Putamen (tissue), 1 donor: ENCODE measurements at regions not wholly inside any gene's neighbourhood (a gene's known extent, or its start where the extent isn't known, plus 50 kb on each side); places are given as distances from the start of the nearest gene placed in this dataset.
A peak's percentile ranks its signal among the peaks of the same experiment; 100 is the strongest.

Experiments used
- DNase-seq: peaks from one replicate; pipeline ENCODE4 v3.0.0-alpha.2; 2016; ENCODE audit warnings: low spot score

DNA sequence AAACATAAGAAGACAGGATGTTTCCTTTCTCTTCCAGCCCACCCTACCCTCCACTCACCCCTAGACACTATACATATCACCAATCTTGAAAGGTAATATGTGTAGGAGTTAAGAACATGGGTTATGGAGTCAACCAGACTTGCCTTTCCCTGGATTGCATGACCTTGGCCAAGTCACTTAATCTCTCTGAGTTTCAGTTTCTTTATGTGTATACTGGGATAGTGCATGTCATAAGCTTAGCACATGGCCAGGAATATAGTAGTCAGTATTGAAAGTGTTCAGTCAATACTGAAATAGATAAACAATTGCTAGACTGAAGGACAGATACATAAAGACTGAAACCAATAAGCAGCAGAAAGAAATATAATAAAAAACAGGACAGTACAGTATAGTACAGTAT lies 283.2 kb upstream of the STT3B start:
- DNase-seq, result no peak

DNA sequence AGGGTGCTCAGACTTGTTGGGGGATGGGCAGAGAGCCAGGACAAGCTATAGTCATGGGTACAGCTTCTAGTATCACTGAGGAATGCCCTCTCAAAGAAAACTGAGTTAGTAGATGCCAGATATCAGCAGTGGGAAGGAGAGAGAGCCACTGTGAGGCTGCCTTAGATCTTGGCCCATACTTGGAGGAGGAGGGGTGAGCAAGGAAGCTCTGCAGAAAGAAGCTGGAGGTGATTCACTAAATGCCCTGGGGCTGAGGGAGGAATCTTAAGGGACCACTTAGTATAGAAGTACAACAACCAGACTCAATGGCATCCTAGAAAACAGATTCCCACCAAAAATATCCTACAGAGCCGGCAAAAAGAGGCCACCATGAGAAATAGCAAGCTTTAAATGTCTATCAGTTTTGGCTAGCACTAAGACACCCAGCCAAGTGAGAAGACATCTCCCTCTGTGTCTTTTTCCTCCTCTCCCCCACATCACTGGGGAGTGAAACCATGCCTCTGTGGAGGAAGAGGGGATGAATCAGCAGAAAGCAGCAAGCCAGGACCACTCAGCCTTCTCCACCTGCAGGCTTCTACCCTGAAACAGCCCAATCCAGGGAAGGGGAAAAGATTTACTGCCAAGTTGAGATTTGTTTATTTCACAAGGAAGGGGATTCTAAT lies 282.5 kb upstream of the STT3B start:
- no peak for DNase-seq

DNA sequence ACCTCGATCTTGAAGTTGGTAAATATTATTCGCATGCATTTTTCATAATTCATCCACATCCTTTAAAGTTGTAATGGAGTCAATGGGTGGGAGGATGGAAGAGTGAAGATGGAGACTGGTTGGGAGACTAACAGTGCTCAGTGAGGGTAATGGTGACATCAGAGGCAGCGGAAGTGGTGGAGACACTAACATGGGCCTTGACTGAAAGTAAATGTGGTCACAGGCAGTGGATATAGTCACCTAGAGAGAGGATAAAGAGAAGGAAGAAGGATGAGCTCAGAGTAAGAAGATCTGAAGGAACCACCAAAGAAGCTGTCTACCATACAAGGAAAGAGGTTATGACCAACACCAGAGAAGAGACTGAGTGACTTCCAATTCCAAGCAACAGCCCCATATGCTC lies 281.6 kb upstream of the STT3B start:
- DNase-seq, result no peak

DNA sequence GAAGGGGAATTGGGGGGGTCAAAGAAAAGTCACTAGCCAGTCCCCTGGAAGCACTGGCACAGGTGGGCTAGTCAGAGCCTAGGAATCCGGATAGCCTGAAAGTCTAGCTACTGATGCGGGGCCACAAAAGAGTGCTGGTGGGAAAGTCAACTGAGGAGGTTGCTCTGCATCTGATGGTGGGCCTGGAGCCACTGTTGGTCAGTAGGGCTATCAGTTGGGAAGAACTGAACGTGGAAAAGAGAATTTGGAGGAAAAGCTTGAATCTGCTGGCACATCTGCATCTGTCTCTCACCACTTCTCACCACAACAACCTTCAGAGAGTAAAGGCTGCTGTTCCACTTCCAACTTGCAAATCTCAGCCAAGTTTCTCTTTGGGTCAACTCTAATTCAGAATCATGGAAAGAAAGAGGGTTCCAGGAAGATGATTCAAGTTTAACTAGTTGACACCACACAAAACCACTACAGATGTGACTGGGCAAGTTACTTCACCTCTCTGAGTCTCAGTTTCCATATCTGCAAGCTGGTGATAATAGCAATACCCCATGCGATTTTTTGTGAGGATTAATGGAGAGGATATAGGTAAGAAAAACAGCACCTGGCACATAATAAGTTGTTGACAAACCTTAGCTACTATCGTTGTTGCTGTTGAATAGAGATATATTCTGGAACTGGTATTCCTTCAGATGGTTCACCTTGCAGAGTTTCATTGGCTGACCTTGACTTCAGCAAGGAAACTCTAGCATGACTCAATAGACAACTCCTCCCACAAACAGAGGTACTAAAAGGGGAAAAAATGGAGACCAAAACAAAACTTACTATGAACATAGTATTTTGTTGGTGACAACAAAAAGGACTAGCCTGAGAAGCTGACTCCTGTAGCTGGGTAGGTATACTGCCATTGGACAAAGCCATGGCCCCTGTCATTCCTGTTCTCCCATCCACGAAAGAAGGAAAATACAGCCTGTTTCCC lies 280.2 kb upstream of the STT3B start:
- no peak for DNase-seq

- no peak for DNase-seq
Observed at GRCh38 chr3:31253782-31254181, 278.9 kb upstream of the STT3B start.

- no peak for DNase-seq
Observed at GRCh38 chr3:31254483-31254882, 278.2 kb upstream of the STT3B start.

DNA sequence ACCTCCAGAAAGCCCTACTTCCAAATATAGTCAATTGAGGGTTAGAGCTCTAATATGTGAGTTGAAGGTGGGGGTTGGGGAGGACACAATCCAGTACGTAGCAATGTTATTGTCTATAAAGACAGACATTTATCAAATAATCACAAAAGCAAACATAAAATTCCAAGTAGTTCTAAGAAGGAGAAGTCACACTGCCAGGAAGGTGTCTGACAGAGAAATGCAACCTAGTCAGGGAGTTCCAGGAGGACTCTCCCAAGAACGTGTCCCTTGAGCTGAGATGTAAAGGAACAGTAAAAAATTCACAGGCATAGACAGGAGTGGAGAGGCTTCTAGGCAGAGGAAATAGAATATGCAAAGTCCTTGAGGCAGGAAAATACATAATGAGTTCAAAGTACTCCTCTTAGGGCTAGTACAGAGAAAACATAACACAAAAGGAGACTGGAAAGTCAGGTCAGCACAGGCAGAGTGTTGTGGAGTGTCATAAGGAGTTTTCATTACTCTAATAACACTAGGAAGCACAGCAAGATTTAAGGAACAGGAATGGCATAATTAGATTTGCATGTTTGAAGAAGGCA lies 277.6 kb upstream of the STT3B start:
- DNase-seq, result no peak

GRCh38 chr3:31262201-31262600 lies 270.5 kb upstream of the STT3B start:
- no peak for DNase-seq

DNA sequence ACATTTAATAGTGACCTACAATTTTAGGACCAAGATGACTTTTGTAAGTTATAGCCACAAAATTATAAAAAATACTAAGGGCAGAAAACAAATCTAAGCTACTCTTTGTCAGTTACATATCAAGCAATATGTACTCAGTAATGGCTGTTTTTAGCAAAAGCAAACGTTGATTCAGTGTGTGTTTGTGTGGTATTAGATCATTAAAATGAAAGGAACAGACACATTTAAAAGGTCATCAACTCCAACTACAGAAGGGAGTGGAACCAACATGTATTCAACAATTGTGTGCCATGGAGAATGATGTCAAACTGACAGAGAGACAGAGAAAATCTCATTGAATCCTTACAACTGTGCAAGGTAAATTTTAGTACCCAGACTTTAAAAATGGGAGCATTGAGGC lies 268.8 kb upstream of the STT3B start:
- no peak for DNase-seq

DNA sequence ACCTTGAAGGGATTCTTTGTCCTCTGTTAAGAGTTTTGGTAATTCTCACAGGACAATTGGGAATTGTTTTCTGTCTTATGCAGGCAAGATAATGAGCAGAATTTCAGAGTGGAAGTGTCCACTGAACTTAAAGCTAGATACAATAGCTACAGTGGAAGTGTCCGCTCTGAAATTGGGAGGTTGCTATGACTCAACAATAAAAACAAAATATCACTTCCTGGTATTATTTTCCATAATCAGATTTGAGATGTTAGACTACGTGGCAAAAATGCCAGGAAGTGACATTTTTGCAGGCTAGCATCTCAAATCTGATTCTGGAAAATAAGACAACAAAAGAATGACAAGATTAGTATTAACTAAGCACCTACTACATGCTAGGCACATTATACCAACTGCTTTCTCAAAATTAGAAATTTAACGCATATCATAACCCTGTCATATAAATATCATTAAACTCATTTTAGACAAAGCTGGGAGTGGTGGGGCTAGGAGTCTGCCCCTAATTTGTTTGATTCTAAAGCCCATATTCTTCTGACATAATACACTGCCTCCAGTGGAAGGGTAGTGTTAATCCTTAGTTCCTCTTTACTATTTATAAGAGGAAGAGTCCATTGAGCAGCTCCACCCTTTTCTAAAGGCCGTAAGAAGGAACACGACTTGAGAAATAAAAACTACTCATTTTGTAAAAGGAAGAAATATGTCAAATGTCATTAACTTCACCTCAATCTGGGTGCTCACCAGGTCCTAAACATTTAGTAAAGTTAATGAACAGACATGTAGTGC lies 266.9 kb upstream of the STT3B start:
- DNase-seq, result no peak

GRCh38 chr3:31268868-31269267 lies 263.9 kb upstream of the STT3B start:
- DNase-seq, result no peak

- DNase-seq, result no peak
Observed at GRCh38 chr3:31270010-31270409, 262.7 kb upstream of the STT3B start.

DNA sequence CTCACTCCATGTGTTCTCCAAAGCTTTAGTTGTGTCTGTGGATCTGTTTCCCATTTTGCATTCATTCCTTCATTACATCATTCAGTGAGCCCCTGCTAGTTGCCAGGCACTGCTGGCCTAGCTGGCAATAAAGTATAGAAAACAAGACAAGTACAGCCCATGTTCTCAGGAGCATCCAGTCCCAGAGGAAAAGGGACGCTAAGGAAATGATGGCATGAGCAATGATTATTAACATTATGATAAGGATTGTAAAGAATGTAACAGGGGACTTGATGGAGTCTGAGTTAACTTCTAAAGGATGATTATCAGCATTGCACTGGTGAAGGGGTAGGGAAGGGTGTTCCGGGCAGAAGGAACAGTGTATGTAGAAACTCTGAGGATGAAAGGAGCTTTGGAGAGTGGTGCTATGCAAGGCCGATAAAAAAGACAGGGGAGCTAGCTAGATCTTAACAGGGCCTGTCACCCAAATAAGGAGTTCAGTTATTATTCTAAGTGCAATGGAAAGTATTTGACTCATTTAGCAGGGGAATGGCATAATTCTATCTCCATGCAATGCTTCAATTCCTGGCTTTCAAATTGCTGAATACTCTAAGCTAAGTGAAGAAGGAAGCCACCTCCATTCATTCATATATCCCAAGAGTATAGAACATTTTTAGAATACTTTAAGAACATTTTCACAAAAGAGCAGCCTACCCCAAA lies 258.2 kb upstream of the STT3B start:
- DNase-seq, result no peak

DNA sequence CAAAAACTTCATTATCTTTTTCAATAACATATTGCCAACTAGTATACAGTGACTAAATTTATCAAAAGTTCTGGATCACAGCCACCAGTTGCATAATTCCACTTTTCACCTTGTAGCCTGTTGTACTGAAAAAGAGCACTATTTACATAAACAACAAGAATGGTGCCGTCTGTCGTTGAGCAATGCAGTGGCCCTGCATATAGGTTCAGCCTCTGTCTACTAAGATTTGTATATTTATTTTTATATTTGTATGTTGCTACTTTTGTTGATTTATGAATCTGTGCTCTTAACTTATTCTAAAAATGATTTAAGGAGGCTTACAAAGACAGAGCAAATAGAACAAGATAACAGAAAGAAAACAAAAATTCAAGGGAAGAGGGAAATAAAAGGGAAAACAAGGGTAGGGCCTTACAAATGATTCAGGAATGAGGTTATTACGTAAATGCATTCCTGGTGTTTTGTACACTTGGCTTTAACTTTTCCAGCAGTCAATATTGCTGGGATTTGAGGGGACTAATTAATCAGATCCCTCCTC lies 257.6 kb upstream of the STT3B start:
- DNase-seq, result no peak

DNA sequence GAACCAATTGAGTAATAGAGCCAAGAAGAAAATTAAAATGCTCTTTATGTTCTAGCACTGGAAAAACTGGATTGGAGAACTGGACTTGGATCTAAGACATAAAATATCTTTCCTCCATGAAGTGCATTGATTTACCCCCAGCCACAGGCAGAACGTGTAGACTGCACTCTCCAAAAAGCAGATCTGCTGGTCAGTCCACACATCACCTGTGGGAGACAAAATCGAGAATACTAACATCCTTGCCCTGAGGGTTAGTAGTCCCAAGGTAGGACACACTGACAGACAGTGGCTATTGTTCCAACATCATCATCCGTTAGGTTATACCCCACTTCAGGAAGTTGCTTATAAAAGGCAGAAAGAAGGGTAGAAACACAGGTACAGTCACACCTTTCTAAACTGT lies 257.1 kb upstream of the STT3B start:
- DNase-seq, result no peak

DNA sequence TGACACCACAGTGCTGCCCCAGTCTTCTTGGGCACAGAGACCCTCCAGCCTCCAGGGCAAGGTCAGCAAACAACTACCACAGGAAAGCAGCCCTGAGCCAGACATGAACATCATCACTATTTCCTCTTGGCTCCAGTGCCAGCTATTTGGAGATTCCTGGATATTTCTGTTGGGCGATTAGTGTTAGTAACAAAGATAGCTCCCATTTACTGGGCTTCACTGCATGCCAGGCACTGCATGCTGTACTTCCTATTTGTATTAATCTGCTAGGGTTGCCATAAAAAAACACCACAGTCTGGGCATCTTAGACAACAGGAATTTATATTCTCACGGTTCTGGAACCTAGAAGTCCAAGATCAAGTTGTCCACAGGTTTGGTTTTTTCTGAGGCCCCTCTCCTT lies 255.1 kb upstream of the STT3B start:
- DNase-seq, result no peak

DNA sequence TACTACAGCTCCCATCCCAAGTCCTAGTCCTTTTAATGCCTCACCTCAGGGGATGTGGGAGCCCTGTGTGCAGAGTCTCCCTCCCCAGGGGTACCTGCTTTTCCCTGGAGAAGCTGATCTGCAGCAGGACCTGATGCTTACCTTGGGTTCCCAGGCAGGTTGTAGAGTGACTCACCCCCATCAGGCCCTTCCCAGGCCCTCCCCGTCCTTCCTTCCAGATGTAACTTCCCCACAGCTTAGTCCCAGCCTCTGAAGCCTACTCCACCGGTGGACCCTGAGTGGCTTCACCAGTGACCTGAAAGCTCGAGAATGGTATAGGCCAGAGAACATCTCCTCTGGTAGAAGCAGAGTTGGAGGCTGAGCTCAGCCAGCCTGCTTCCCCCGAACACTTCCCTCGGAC lies 254.2 kb upstream of the STT3B start:
- no peak for DNase-seq

GRCh38 chr3:31284776-31285175 lies 247.9 kb upstream of the STT3B start:
- DNase-seq, result no peak

GRCh38 chr3:31285833-31286486 lies 246.8 kb upstream of the STT3B start:
- DNase-seq, result no peak

- DNase-seq, result no peak
Observed at GRCh38 chr3:31288224-31288623, 244.5 kb upstream of the STT3B start.

GRCh38 chr3:31288641-31289100 lies 244.1 kb upstream of the STT3B start:
- DNase-seq, result peak; percentile 20
